HG03060 (cell line): ENCODE measurements at regions not wholly inside any gene's neighbourhood (a gene's known extent, or its start where the extent isn't known, plus 50 kb on each side); places are given as distances from the start of the nearest gene placed in this dataset.

ENCODE experiments used
- ATAC-seq: cut with Tn5 transposase; IDR thresholded peaks from one replicate; pipeline ENCODE4 v1.9.1; 2021; ENCODE audit warnings: low read depth, moderate number of reproducible peaks; ENCODE audit not compliant: unreplicated experiment

DNA sequence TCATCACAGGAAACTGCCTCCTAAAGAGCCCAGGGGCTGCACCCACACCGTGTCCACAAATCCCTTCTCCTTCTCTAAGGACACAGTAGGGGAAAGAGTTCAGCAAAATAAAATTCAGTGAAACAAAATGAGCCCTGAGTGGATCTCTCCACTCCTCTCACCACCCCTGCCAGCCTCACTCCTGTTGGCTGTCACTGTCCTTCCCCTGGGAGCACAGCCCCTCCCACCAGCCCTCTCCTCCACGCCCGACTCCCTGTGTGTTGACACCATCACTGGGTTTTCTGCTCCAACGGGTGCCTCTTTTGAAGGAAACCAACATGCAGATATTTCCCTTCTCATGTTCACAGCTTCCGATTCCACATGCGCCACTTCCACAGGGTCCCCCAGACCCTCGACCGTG lies 356.2 kb downstream of the AJAP1 start:
- ATAC-seq = no peak

DNA sequence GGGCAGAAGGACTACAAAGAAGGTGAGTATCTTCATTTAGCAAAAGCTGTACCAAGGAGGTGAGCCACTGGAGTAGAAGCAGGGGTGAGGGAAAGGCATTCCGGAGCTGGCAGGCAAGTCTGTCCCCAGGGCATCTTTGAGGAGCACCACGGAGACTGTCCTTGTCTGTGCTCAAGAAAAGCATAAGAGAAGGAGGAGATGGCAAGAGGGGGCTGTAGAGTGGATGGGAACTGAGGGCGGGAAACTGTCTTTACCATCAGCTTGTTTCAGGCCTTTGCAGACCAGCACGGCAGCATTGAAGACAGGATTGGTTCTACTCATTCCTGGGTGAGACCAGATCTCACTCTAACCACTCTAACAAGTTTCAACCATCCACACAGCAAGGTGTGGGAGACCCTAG lies 355.8 kb downstream of the AJAP1 start:
- no peak for ATAC-seq

DNA sequence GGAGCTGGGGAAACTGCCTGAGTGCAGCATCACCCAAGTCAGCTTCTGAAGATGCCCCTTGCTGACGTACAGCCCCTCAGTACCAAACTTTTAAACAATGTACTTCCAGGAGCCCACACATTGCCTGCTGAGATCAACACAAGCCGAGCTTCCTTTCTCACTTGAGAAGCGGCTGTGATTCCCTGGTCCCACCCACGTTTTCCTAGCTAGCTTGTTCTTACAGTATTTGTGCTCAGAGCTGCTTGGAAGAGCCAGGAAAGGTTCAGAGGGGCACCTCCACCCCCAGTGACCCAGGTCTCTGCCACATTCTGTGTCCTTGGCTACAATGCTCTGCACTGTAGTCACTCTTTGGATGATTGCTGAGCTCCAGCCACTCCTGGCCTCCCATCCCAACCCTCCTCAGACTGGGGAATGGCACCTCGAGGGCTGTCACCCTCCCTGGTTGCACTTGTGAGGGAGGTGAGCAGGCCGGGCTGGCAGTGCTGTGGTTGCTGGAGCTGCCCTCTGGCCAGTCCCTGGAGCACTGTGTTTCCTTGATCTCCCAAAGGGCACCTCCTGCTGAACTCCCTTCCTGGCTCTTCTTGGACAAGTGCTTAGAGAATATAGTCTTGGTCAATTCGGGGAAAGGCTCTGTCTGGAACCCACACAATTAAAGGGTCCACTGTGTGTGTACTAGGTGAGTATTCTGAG lies 355.1 kb downstream of the AJAP1 start:
- no peak for ATAC-seq

DNA sequence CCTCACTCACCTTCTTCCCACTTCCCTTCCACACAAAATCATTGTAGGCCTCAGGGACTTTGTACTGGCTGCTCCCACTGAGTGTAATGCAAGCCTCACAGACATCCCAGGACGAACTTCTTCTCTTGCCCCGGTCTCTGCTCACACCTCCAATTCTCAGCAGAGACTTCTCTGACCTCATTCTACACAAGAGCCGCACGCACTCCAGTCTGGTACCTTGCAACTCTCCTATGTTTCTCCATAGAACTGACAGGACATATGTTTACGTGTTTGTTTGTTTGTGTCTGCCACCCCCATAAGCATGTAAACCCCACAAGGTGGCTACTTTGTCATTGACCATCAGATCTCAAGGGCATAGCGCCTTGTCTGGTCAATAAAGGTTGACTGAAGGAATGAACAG lies 350.8 kb downstream of the AJAP1 start:
- no peak for ATAC-seq

DNA sequence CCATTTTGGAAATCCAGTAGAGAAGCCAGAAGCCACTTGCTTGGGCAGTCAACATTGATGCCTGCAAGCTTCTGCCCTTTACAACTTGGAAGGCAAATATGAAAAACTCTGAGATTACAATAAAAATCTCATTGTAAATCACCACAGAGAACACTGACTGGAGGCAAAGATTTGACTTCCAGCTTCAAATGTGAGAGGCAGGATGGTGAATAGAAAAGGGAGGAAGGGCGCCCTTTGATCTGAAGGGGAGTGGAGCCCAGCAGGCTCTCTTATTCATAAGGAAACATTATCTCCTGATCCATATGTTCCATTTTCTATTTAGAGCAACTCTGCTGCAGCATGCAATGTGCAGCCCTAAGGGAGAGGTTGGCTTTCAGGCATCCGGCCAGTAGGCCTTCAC lies 348.3 kb downstream of the AJAP1 start:
- no peak for ATAC-seq

DNA sequence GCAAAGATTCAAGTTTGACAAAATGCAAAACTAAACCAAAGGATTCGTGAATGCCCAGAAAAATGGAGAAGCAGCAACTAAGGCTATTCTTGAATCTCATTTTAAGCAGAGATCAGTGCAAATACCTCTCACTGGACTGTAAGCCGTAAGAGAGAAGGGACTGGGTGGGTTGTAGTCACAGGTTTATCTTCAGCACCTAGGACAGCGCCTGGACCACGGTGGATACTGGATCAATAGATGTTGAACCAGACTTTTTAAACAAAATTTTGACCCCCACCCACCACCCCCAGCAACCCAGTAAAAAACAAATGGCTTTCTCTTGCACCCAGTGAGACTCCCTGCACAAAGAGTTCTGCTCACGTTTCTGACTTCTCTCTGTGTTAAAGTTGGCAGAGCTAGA lies 347.1 kb downstream of the AJAP1 start:
- no peak for ATAC-seq

DNA sequence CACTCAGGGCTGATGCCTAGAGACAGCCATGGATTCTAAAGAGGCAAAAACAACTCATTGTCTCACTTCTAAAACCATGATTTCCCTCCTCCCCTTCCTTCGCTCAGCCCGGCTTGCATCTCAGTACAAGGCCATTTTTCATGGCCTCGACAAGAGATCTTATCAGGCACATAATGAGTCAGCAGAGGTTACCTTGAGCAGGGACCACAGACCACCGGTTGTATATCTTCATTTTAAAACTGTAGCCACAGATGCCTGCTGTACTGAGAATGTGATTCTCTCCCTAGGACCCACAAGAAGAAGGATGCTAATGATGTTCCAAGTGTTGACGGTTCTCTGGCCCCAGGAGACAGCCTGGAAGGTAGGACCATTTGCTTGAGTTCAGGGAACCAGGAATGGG lies 331.9 kb downstream of the AJAP1 start:
- ATAC-seq = no peak

DNA sequence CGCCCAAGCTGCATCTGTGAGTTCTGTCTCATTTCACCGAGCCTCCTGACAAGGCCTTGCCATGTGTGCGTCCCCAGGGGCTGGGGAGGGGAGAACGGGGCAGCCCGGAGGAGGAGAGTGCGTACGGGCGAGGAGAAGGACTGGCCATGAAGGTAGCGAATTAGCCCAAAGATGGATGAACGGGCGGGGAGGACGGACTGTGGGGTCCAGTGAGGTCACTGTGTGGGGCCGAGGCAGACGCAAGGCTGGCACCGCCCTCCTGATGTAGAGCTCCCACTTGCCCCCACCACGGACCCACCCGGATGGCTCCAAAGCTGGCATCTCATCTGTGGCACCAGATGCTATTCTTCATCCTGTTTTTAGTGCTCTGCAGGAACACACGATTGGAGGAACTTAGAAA lies 330.4 kb downstream of the AJAP1 start:
- no peak for ATAC-seq

DNA sequence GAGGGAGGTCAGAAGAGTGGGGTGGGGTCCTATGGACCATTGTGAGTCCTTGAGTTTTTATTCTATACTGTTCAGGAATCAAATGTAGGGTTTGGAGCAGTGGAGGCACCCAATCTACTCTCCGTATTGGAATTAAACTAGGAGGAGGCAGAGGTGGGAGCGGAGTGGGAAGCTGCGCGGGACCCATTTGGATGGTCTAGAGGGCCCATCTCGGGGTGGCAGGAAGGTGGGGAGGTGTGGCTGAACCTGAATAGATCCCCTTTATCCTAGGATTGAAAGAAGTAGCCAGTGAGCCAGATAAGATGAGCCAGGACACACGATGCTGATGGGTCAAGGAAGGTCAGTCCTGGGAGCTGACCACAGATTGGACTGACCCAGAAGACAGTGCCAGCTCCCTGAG lies 325.8 kb downstream of the AJAP1 start:
- no peak for ATAC-seq

DNA sequence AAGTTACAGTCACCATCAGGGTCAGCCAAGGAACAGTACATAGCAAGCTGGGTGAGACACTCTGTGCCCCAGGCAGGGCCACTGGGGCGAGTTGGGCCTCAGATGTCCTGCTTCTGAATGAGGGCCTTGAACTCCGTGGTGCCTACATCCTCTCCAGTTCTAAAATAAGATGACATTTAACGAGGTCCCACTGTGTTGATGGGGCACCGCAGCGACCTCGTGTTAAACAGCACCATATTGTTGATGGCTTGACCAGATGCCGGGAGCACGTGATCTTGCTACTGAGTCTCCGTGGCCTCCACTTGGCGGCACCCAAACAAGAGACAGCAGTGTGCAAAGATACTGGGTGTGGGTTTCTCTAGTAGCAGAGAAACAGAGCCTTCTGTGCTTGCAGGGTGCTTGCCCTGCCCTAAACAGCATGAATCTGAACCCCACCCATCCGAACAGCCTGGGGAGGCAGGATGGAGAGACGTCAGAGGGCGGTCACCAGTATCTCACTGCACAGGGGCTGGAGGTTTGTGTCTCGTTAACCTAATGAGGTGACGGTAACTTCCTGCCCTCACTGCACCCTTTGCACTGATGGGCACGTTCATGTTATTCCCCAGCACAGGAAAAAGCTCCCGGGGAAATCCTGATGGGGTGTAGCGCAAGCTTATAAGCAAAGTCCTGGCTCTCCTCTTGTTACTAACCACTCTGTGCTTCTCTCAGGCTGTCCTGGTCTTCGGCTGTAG lies 324.4 kb downstream of the AJAP1 start:
- ATAC-seq = no peak

DNA sequence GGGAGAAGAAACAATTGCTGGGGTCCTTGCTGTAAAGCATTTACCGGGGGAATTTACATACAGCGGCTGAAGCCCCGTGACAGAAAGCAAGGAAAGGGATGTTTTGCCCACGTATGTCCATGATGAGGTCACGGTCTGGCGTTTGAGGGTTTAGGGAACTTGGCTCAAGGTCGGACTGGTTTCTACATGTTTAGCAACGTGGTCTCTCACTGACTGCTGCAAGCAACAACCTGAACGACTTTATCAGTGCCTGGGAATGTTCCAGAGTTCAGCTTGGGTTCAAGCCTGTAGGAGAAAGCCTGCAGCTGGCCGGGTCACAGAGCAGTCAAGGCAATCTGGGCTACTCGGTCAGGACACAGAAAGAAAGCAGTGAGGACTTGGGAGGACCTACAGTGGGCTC lies 323.3 kb downstream of the AJAP1 start:
- no peak for ATAC-seq

DNA sequence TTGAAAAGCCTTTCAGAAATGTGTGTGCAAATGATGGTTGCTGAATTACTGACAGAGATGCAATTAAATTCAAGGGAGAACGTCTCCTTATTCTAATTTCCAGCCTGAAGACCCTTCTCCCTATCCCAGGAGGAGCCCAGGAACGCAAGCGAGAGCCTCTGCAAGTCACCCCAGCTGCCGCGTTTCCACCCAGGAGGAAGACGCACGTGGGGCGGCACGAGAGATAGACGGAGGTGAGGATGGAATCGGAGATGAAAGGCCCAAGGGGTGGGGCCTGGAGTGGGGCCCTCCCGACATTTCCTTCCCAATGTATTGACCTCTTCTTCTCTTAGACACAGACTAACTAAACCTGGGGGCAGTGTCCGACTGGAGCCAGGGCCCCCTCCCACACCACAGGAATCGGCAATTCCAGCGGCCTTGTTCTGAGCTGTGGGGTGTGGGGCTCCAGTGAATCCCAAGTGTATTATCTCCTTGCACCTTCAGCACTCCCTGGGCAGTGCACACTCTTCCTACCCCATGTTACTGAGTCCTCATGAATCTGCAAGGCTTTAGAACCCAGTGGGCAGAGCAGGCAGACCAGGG lies 322.5 kb downstream of the AJAP1 start:
- no peak for ATAC-seq

DNA sequence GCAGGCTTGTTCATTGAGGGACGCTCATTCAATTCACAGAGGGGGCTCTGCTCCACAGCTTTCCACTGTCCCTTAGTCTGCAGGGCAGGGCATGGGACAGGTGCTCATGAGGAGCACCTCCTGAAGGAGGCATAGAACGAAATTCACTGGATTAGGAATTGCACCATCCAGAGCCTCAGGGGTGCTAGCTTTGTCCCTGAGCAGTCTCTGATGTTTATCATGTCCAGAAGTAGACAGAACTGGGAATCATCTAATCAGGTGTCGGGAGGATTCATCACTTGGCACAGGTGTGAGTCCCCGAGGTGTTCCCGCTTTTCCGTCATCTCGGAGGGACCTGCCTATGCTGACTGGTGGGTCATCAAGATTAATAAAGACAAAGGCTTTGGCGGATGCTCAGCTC lies 321.4 kb downstream of the AJAP1 start:
- no peak for ATAC-seq

DNA sequence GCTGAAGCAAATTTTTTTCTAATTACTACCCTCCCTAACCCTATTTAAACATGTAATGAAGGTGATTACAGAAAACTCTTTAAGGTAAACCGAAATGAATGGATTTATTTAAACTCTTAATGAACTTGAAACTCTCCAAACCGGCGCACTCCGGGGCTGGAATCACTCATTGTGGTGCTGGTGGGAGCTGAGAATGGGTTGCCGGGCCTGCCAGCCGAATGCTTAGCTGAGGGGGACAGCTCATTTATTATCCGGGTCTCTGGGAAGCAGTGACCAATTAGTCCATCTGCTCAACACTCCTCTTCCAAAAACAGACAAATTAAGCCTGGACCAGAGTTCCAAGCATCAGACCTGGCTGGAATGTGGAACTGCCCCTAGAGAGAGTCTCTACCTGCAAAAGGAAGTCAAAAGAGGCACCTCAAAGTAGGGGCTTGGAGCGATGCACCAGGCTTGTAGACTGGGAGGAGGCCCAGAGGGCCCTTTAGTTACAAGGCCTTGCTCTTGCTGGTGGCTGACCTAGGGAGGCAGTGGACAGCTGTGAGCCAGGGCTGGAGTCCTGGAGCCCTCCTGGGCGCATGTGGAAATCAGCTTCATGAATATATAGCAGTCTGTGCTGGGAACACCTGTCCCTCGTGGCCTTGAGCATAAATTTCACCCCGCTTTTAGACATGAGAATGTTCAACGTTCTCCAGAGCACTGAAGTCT lies 320.7 kb downstream of the AJAP1 start:
- no peak for ATAC-seq

DNA sequence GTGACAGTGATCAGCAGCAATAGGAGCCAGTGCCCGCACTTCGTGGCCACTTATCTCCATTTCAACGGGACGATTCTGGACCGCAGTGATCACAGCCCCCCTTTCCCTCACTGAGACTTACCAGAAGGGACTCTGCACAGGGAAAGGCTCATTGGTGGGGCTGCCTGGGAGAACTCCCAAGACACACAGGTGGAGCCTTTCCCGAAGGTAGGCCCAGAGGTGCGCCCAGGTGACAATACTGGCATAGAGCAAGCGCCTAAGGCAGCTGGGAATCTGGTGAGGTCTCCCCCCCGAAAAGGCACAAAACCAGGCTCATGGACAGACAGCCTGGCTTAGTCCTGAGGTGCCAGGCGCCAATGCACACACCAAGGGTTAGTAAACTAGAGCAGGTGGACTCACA lies 318.9 kb downstream of the AJAP1 start:
- no peak for ATAC-seq

DNA sequence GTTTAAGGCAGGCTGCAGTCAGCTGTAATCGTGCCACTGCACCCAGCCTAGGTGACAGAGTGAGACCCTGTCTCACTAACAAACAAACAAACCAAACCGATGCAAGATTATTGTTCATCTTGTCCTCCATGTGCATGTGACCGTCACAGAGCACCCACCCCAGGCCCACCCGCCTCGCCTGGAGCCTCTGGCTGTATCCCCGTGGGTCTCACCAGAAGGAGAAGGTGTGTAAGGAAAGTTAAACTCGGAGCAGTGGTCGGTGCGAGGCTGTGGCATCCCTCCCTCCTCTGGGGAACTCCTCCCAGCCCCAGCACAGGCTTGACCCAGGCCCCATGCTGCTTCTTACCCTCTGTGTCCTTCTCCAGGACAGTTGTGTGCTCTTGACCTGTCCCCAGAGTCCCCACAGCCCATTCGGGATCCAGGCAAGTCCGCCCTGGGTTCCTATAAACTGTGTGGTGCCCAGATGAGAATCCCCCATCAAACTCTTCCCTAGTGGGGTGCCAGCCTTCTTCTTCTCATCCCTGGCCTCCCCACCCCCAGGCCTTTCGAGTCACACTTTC lies 318.4 kb downstream of the AJAP1 start:
- ATAC-seq = no peak

DNA sequence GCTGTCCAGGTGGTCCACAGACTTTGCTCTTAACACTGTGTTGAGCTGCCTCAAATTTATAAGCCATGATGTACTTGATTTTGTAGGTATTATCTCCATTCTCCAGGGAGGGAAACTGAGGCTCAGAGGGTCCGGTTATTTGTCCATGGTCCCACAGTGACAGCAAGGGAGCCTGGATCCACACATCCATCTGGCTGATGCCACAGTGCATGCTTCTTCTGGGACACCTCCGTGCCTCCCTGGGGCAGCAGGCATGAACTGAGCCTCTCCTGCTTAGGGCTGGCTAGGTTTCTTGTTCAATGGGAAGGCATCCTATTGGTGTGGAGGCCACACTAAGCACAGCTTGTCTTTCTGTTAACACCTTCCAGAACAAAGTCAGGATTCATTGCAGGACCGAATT lies 317.3 kb downstream of the AJAP1 start:
- no peak for ATAC-seq

DNA sequence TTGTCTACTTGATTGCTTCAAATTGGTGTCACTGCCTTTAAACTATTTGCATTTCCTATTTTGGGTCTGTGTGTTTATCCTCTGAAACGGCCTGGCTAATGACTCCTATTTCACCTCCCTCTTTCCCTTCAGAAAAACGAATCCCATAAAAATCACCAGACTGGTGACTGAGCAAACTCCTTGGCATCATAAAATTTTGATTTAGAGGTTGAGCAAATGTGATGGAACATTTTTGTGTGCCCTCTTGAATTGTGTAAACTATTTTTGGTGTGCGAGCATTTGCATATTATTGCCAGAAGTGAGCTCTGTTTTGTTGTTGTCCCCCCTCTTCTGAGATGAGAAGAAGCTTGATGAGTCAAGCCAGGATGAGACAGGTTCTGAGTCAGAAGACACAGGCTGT lies 316.1 kb downstream of the AJAP1 start:
- ATAC-seq = no peak

DNA sequence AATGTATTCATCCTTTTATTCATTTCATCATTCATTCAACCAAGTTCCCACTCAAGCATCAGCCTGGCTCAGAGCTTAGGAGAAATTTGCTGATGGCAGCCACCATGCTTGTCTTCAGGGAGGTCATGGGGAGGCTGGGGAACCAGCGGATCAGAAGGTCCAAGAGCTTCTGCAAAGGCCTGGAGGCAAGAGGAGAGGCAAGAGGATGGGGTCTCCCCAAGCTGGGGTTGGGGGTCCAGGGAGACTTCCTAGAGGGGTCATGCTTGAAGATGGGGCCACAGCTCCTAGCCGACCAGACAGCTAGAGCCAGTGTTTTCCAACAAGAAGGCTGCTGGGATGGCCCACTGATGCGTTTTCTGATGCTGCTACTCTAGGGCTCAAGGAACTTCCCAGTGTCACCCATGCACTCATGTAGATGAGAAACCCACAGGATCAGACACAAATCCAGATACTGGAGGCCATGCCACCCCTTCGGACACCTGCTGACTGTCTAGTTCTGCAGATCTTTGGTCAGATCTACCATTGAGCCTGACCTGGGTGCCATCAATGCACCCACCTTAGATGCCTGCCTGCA lies 315.2 kb downstream of the AJAP1 start:
- ATAC-seq = no peak

DNA sequence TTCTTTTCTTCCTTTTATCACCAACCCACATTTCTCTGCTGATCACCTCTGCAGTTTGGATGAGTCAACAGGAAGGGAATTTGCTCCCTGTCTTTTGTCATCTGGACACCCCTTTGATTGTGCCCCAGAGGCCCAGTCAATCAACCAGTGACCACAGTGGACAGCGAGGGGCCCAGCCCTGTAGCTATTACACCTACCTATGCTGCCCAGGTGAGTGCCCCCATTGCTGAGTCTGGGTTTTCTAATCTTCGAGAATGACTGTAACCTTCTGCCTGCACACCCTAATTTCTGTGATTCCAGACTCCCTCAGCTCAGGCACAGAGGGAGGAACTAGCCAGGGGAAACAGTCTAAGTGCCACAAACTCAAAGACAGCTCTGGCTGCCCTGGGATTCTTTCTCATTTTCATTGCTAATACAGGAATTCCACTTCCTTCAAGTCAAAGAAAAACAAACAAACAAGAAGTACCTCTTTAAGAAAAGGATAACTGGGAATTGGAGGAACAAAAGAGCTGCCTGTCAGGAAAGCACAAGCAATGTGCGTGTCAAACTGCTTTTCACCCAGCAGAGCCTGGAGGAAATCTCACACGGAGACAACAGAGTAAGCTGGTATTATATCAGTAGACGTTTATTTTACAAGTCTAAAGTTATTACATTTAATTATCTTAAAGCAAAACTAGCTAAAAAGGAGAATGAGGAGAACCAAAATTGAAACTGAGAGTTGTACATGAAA lies 311.1 kb downstream of the AJAP1 start:
- ATAC-seq = no peak
